Ishikawa (cell line): ENCODE measurements at regions not wholly inside any gene's neighbourhood (a gene's known extent, or its start where the extent isn't known, plus 50 kb on each side); places are given as distances from the start of the nearest gene placed in this dataset.

Experiments used
- CEBPB ChIP-seq: IDR thresholded peaks from 2 replicates; pipeline ENCODE4 v1.6.1; 2012
- CREB1 ChIP-seq: IDR thresholded peaks from 2 replicates; pipeline ENCODE4 v1.6.1; 2012; ENCODE audit warnings: low read depth
- EP300 ChIP-seq: IDR thresholded peaks from 2 replicates; pipeline ENCODE4 v1.6.1; 2012; ENCODE audit warnings: borderline replicate concordance
- NFIC ChIP-seq: IDR thresholded peaks from 2 replicates; pipeline ENCODE4 v1.6.1; 2012
- TAF1 ChIP-seq: IDR thresholded peaks from 2 replicates; pipeline ENCODE4 v1.6.1; 2012; ENCODE audit warnings: low read depth, mild to moderate bottlenecking
- TCF12 ChIP-seq: IDR thresholded peaks from 2 replicates; pipeline ENCODE4 v1.6.1; 2012; ENCODE audit warnings: low read depth
- YY1 ChIP-seq: IDR thresholded peaks from 2 replicates; pipeline ENCODE4 v1.6.1; 2012; ENCODE audit warnings: low read depth
- TF ChIP-seq, protein P1 (sequence below): IDR thresholded peaks from 2 replicates; pipeline ENCODE4 v1.6.1; 2012; ENCODE audit warnings: low read depth, mild to moderate bottlenecking

DNA sequence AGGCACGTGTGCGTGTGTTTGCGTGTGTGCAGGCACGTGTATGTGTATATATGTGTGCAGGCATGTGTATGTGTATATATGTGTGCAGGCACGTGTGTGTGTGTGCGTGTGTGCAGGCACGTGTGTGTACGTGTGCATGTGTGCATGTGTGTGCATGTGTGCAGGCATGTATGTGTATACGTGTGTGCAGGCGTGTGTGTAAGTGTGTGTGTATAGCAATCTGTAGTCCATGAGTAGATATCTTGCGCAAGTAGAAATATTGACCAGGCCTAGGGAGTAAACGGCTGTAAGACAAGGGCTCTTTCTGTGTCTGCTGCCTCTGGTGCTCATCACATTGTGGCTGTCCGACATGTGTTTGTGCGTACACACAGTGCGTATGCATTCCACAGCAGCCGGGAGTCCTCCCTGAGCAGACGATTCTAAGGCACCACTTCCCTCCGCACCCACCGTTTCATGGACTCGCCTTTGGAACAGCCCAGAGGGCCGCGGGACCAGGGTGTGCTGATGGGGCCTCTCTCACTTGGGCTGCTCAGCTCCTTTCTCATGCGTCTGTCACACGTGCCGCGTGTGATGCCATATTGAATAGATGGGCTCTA lies 167.6 kb downstream of the ERMARD start:
- TF ChIP-seq EP300 (no peak), TAF1 (no peak), CREB1 (no peak), TCF12 (no peak), NFIC (no peak), YY1 (no peak), CEBPB (no peak)
- TF ChIP-seq, protein P1, sequence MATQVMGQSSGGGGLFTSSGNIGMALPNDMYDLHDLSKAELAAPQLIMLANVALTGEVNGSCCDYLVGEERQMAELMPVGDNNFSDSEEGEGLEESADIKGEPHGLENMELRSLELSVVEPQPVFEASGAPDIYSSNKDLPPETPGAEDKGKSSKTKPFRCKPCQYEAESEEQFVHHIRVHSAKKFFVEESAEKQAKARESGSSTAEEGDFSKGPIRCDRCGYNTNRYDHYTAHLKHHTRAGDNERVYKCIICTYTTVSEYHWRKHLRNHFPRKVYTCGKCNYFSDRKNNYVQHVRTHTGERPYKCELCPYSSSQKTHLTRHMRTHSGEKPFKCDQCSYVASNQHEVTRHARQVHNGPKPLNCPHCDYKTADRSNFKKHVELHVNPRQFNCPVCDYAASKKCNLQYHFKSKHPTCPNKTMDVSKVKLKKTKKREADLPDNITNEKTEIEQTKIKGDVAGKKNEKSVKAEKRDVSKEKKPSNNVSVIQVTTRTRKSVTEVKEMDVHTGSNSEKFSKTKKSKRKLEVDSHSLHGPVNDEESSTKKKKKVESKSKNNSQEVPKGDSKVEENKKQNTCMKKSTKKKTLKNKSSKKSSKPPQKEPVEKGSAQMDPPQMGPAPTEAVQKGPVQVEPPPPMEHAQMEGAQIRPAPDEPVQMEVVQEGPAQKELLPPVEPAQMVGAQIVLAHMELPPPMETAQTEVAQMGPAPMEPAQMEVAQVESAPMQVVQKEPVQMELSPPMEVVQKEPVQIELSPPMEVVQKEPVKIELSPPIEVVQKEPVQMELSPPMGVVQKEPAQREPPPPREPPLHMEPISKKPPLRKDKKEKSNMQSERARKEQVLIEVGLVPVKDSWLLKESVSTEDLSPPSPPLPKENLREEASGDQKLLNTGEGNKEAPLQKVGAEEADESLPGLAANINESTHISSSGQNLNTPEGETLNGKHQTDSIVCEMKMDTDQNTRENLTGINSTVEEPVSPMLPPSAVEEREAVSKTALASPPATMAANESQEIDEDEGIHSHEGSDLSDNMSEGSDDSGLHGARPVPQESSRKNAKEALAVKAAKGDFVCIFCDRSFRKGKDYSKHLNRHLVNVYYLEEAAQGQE = no peak
